SH-SY5Y (cell line): ENCODE measurements at regions not wholly inside any gene's neighbourhood (a gene's known extent, or its start where the extent isn't known, plus 50 kb on each side); places are given as distances from the start of the nearest gene placed in this dataset.

Experiments used
- GATA2 ChIP-seq: IDR thresholded peaks from 2 replicates; pipeline ENCODE4 v1.6.1; 2011; ENCODE audit warnings: mild to moderate bottlenecking, low read depth, low read length
- GATA3 ChIP-seq: IDR thresholded peaks from 2 replicates; pipeline ENCODE4 v1.6.1; 2011; ENCODE audit warnings: low read depth, mild to moderate bottlenecking, low read length, moderate library complexity

DNA sequence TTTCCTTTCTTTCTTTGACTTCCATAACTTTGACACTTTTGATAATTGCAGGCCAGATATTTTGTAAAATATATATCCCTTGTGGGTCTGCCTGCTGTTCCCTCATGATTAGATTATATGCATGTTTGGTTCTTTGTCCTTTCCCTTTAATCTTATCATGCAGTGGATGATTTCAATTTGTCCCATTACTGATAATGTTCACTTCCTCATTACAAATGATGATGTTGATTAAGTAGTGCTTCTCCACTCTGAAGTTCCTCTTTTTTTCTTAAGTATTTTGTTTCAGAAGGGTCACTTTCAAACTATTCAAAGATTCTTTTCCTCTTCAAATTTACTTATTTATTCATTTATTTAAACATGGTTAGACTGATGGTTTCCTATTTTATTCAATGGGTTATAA lies 898.1 kb downstream of the XPNPEP1 start:
- TF ChIP-seq GATA2, result no peak
- no peak for TF ChIP-seq GATA3
